ENCODE measurements at regions not wholly inside any gene's neighbourhood (a gene's known extent, or its start where the extent isn't known, plus 50 kb on each side); places are given as distances from the start of the nearest gene placed in this dataset.

DNA sequence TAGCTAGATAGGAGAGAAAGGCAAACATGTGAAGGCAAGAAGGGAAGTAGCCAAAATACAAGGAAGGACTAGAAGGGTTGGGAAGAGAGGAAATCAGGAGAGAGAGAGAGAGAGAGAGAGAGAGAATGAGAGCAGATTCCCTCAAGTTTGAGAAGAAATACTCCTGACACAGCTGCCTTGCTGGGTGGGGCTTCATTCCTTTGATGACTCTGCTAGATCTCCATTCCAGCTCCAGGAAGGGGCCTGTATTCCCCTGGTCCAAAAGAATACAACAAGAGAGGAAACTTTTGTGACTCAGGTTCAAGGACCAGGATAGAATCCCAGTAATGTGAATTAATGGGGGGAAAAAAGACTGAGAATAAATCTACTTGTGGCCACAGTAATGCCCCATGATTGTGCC, 62.9 kb upstream of the SPON1 start:
- H3K4me3 ChIP-seq (ENCODE audit: low read length): no peak overlapping the region
- no peaks in the 10 kb centered on the region for H3K9me3 ChIP-seq (replicated peaks; ENCODE audit: insufficient read depth, low read length)
- H3K27me3 ChIP-seq (replicated peaks; ENCODE audit: insufficient read depth, low read length): no peaks in the 10 kb centered on the region
- TF ChIP-seq CTCF (IDR thresholded peaks at IDR 0.05; ENCODE audit: low read length): no peak
- TF ChIP-seq EZH2 (optimal IDR thresholded peaks at IDR 0.05; ENCODE audit: low read depth, low read length): no peak
- TF ChIP-seq EZH2phosphoT487 (IDR thresholded peaks at IDR 0.05; ENCODE audit: low read length): no peak
- H4K20me1 ChIP-seq (ENCODE audit: insufficient read depth, low read length): no peaks in the 10 kb centered on the region
- peaks cover 7% of the 10 kb centered on the region; the same call in 1 of the 2 replicates for H3K4me1 ChIP-seq (ENCODE audit: low read length)
- H3K79me2 ChIP-seq (ENCODE audit: low read length): no peaks in the 10 kb centered on the region
- no peak overlapping the region for H2AFZ ChIP-seq (ENCODE audit: low read length)
- no peak for DNase-seq
- no peaks in the 10 kb centered on the region for H3K9me2 ChIP-seq (replicated peaks; ENCODE audit: insufficient read depth, low read length)
- no peak overlapping the region for H3K9ac ChIP-seq (ENCODE audit: low read length)
- no peaks in the 10 kb centered on the region for H3F3A ChIP-seq (ENCODE audit: insufficient read depth, low read length)
- no peak overlapping the region for H3K4me2 ChIP-seq (ENCODE audit: low read depth, low read length)
- H3K27ac ChIP-seq (ENCODE audit: low read length): no peak overlapping the region
- no peaks in the 10 kb centered on the region for H3K36me3 ChIP-seq (replicated peaks; ENCODE audit: insufficient read depth, low read length)

DNA sequence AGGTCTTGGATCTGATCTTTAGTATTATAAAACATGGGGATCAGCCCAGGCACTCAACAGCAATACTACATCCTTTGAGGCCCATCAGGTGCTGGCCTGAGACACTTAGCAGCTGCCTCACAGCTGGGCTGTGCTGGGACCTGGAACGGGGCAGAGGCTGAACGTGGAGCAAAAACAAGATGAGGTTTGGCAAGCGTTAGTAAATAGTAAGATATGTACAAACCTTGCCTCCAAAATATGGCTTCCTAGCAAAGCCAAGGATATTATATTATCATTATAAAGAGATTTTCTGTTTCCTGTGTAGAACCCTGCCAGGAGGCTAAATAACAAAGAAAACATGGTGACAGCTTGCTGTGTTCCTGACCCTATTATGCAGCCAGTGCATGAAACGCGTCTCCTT, 60.0 kb upstream of the SPON1 start:
- Histone ChIP-seq H3K9ac (ENCODE audit: low read length) (no peak overlapping the region), H3K4me1 (ENCODE audit: low read length) (peaks cover 7% of the 10 kb centered on the region; the same call in 1 of the 2 replicates), H3K27ac (ENCODE audit: low read length) (no peak overlapping the region), H3K4me2 (ENCODE audit: low read depth, low read length) (no peak overlapping the region), H3K9me3 (replicated peaks; ENCODE audit: insufficient read depth, low read length) (no peaks in the 10 kb centered on the region), H3K4me3 (ENCODE audit: low read length) (no peak overlapping the region), H3K36me3 (replicated peaks; ENCODE audit: insufficient read depth, low read length) (no peaks in the 10 kb centered on the region), H4K20me1 (ENCODE audit: insufficient read depth, low read length) (no peaks in the 10 kb centered on the region), H3F3A (ENCODE audit: insufficient read depth, low read length) (no peaks in the 10 kb centered on the region), H2AFZ (ENCODE audit: low read length) (no peak overlapping the region), H3K9me2 (replicated peaks; ENCODE audit: insufficient read depth, low read length) (no peaks in the 10 kb centered on the region), H3K27me3 (replicated peaks; ENCODE audit: insufficient read depth, low read length) (no peaks in the 10 kb centered on the region), H3K79me2 (ENCODE audit: low read length) (no peaks in the 10 kb centered on the region)
- DNase-seq: no peak
- TF ChIP-seq CTCF (IDR thresholded peaks at IDR 0.05; ENCODE audit: low read length): no peak
- no peak for TF ChIP-seq EZH2phosphoT487 (IDR thresholded peaks at IDR 0.05; ENCODE audit: low read length)
- TF ChIP-seq EZH2 (optimal IDR thresholded peaks at IDR 0.05; ENCODE audit: low read depth, low read length): no peak

DNA sequence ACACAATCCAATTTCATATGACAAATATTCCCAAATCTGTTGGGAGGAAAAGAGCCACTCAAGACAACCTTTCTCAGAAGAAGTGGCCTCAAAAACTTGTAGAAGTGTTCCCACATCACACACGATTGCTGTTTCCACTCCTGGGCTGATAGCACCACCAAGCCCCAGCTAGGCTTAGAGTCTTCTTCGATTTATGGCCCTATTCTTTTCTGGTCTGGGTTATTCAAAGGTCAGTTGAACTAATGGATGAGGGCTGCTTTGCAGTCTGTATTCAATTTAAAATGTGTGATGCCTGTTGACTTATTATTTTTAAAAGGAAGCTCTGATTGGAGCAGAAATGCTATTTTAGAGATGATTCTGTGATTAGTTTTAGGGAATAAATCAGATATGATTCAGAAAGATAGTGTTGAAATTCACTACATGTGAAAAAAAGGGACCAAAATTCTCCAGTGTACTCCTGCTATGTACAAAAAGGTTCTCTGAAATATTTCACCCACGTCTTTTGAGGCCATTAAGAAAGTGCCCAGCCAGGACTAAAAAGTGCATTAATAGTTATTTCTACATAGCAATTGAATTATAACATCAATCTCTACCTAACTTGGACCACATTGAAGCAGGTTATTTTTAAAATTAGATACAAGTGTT, 57.3 kb upstream of the SPON1 start:
- Histone ChIP-seq H3K4me1 (ENCODE audit: low read length) (no peaks in the 10 kb centered on the region), H3K79me2 (ENCODE audit: low read length) (no peaks in the 10 kb centered on the region), H3F3A (ENCODE audit: insufficient read depth, low read length) (no peaks in the 10 kb centered on the region), H3K36me3 (replicated peaks; ENCODE audit: insufficient read depth, low read length) (no peaks in the 10 kb centered on the region), H4K20me1 (ENCODE audit: insufficient read depth, low read length) (no peaks in the 10 kb centered on the region), H3K9ac (ENCODE audit: low read length) (no peak overlapping the region), H3K27me3 (replicated peaks; ENCODE audit: insufficient read depth, low read length) (no peaks in the 10 kb centered on the region), H3K27ac (ENCODE audit: low read length) (no peak overlapping the region), H3K9me2 (replicated peaks; ENCODE audit: insufficient read depth, low read length) (no peaks in the 10 kb centered on the region), H3K4me2 (ENCODE audit: low read depth, low read length) (no peak overlapping the region), H2AFZ (ENCODE audit: low read length) (no peak overlapping the region), H3K4me3 (ENCODE audit: low read length) (no peak overlapping the region), H3K9me3 (replicated peaks; ENCODE audit: insufficient read depth, low read length) (no peaks in the 10 kb centered on the region)
- no peak for DNase-seq
- TF ChIP-seq EZH2phosphoT487 (IDR thresholded peaks at IDR 0.05; ENCODE audit: low read length): no peak
- TF ChIP-seq CTCF (IDR thresholded peaks at IDR 0.05; ENCODE audit: low read length): no peak
- no peak for TF ChIP-seq EZH2 (optimal IDR thresholded peaks at IDR 0.05; ENCODE audit: low read depth, low read length)

Measured in MM.1S (cell line).